AML-193 (cell line): ENCODE measurements at regions not wholly inside any gene's neighbourhood (a gene's known extent, or its start where the extent isn't known, plus 50 kb on each side); places are given as distances from the start of the nearest gene placed in this dataset.
"Not testable (repeated sequence)": the region's sequence is repeated elsewhere in the genome, so short reads cannot be mapped to it uniquely, and the experiment has no call there.

Source experiments
- DNase-seq, 2 experiments: peaks; one replicate each; lab custom pipeline; 2025; lab: John Stamatoyannopoulos, UW

GRCh38 chr1:166695834-166696233, 143.4 kb upstream of the POGK start:
- DNase-seq = not testable (repeated sequence)

- no peak for DNase-seq
Measured at GRCh38 chr1:166698771-166699170, 140.5 kb upstream of the POGK start.

- no peak for DNase-seq
Measured at GRCh38 chr1:166699613-166700012, 139.7 kb upstream of the POGK start.

- no peak for DNase-seq
Measured at GRCh38 chr1:166700696-166701095, 138.6 kb upstream of the POGK start.

- no peak for DNase-seq
Measured at GRCh38 chr1:166701603-166702100, 137.6 kb upstream of the POGK start.

- DNase-seq = no peak
Measured at GRCh38 chr1:166703141-166703540, 136.1 kb upstream of the POGK start.

- DNase-seq = no peak
Measured at GRCh38 chr1:166703726-166704462, 135.4 kb upstream of the POGK start.

GRCh38 chr1:166705376-166706289, 133.6 kb upstream of the POGK start:
- DNase-seq = no peak

- DNase-seq = no peak
Measured at GRCh38 chr1:166716620-166717019, 122.7 kb upstream of the POGK start.

GRCh38 chr1:166721145-166721544, 118.1 kb upstream of the POGK start:
- DNase-seq = no peak

GRCh38 chr1:166730299-166730888, 108.9 kb upstream of the POGK start:
- no peak for DNase-seq

- DNase-seq = no peak
Measured at GRCh38 chr1:166738140-166738539, 101.1 kb upstream of the POGK start.

- no peak for DNase-seq
Measured at GRCh38 chr1:166738873-166739272, 100.4 kb upstream of the POGK start.

- no peak for DNase-seq
Measured at GRCh38 chr1:166740668-166741276, 98.5 kb upstream of the POGK start.

GRCh38 chr1:166763318-166763717, 76.0 kb upstream of the POGK start:
- no peak for DNase-seq

- DNase-seq = no peak
Measured at GRCh38 chr1:166766942-166767341, 72.3 kb upstream of the POGK start.

GRCh38 chr1:166784646-166785045, 54.6 kb upstream of the POGK start:
- DNase-seq = not testable (repeated sequence)

- no peak for DNase-seq
Measured at GRCh38 chr1:166785987-166786386, 53.3 kb upstream of the POGK start.

- no peak for DNase-seq
Measured at GRCh38 chr1:166789286-166789685, 50.0 kb upstream of the POGK start.
